SK-N-SH (cell line): ENCODE measurements at regions not wholly inside any gene's neighbourhood (a gene's known extent, or its start where the extent isn't known, plus 50 kb on each side); places are given as distances from the start of the nearest gene placed in this dataset.
"Not testable (repeated sequence)": the region's sequence is repeated elsewhere in the genome, so short reads cannot be mapped to it uniquely, and the experiment has no call there.

Experiments used
- EP300 ChIP-seq, 2 experiments: IDR thresholded peaks; 2 replicates each; pipeline versions ENCODE4 v1.4.0 to v1.6.1; 2012; ENCODE audit warnings: borderline replicate concordance in 1 of 2, low read depth in 1 of 2, low read length in 1 of 2
- SIN3A ChIP-seq: IDR thresholded peaks from 2 replicates; pipeline ENCODE4 v1.6.1; 2012; ENCODE audit warnings: low read depth, mild to moderate bottlenecking, low read length, moderate library complexity, borderline replicate concordance
- SMC3 ChIP-seq: IDR thresholded peaks from 2 replicates; pipeline ENCODE4 v1.6.1; 2012; ENCODE audit warnings: low read depth, low read length, improper control_type of control experiment
- TF ChIP-seq, protein P1 (sequence below): fragments of 200-600 bp; sonication (generic); IDR thresholded peaks from 2 replicates; pipeline ENCODE4 v1.6.1; 2017; ENCODE audit warnings: antibody characterized with exemption, mild to moderate bottlenecking, moderate library complexity
- TF ChIP-seq, protein P2 (sequence below): IDR thresholded peaks from 2 replicates; pipeline ENCODE4 v1.4.0; 2012; ENCODE audit warnings: low read depth
- TF ChIP-seq, protein P3 (sequence below): IDR thresholded peaks from 2 replicates; pipeline ENCODE4; 2012

DNA sequence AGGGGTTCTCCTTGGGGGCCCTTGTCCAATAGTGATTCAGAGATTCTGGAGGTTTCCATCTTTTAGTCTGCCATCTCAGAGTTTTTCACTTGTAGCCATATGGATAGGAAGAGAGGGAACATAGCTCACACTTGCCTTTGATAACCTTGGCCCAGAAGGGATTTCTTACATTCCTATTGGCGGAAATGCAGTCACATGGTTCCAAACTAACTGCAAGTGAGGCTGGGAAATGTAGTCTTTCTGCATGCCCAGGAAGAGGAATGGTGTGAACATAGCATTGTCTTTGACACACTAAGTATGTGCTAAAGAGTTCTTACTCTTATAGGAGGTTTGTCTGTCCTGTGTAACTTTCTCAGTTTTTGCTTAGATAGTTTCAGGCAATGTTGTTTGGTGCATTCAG is 161.8 kb upstream of the OSBPL11 start:
- TF ChIP-seq, protein P1, sequence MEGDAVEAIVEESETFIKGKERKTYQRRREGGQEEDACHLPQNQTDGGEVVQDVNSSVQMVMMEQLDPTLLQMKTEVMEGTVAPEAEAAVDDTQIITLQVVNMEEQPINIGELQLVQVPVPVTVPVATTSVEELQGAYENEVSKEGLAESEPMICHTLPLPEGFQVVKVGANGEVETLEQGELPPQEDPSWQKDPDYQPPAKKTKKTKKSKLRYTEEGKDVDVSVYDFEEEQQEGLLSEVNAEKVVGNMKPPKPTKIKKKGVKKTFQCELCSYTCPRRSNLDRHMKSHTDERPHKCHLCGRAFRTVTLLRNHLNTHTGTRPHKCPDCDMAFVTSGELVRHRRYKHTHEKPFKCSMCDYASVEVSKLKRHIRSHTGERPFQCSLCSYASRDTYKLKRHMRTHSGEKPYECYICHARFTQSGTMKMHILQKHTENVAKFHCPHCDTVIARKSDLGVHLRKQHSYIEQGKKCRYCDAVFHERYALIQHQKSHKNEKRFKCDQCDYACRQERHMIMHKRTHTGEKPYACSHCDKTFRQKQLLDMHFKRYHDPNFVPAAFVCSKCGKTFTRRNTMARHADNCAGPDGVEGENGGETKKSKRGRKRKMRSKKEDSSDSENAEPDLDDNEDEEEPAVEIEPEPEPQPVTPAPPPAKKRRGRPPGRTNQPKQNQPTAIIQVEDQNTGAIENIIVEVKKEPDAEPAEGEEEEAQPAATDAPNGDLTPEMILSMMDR = not testable (repeated sequence)
- TF ChIP-seq, protein P2, sequence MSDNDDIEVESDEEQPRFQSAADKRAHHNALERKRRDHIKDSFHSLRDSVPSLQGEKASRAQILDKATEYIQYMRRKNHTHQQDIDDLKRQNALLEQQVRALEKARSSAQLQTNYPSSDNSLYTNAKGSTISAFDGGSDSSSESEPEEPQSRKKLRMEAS = not testable (repeated sequence)
- not testable (repeated sequence) for TF ChIP-seq SIN3A; SMC3; EP300 (IDR thresholded peaks at IDR 0.05; ENCODE audit: borderline replicate concordance in 1 of 2, low read depth in 1 of 2, low read length in 1 of 2)
- TF ChIP-seq, protein P3, sequence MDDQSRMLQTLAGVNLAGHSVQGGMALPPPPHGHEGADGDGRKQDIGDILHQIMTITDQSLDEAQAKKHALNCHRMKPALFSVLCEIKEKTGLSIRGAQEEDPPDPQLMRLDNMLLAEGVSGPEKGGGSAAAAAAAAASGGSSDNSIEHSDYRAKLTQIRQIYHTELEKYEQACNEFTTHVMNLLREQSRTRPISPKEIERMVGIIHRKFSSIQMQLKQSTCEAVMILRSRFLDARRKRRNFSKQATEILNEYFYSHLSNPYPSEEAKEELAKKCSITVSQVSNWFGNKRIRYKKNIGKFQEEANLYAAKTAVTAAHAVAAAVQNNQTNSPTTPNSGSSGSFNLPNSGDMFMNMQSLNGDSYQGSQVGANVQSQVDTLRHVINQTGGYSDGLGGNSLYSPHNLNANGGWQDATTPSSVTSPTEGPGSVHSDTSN = not testable (repeated sequence)
